HG03066 (cell line): ENCODE measurements at regions not wholly inside any gene's neighbourhood (a gene's known extent, or its start where the extent isn't known, plus 50 kb on each side); places are given as distances from the start of the nearest gene placed in this dataset.
"Not testable (repeated sequence)": the region's sequence is repeated elsewhere in the genome, so short reads cannot be mapped to it uniquely, and the experiment has no call there.

Experiments
- ATAC-seq: cut with Tn5 transposase; IDR thresholded peaks from one replicate; pipeline ENCODE4 v1.9.1; 2021; ENCODE audit warnings: low read depth; ENCODE audit not compliant: unreplicated experiment

GRCh38 chr9:78994974-78995373, 576.8 kb upstream of the TLE4 start:
- not testable (repeated sequence) for ATAC-seq

GRCh38 chr9:78997296-78997695, 574.5 kb upstream of the TLE4 start:
- ATAC-seq: no peak

GRCh38 chr9:79000230-79001002, 571.3 kb upstream of the TLE4 start:
- no peak for ATAC-seq

GRCh38 chr9:79001012-79001411, 570.8 kb upstream of the TLE4 start:
- no peak for ATAC-seq

GRCh38 chr9:79003514-79003913, 568.3 kb upstream of the TLE4 start:
- ATAC-seq: no peak

- ATAC-seq: no peak
Observed at GRCh38 chr9:79004032-79004431, 567.7 kb upstream of the TLE4 start.

GRCh38 chr9:79006546-79006945, 565.2 kb upstream of the TLE4 start:
- ATAC-seq: no peak

- ATAC-seq: peak; percentile 75
Observed at GRCh38 chr9:79007701-79008483, 563.9 kb upstream of the TLE4 start.

GRCh38 chr9:79008916-79009315, 562.8 kb upstream of the TLE4 start:
- ATAC-seq: no peak

- ATAC-seq: no peak
Observed at GRCh38 chr9:79011461-79011860, 560.3 kb upstream of the TLE4 start.

- no peak for ATAC-seq
Observed at GRCh38 chr9:79012561-79012960, 559.2 kb upstream of the TLE4 start.

GRCh38 chr9:79013715-79014610, 557.8 kb upstream of the TLE4 start:
- ATAC-seq: no peak

- ATAC-seq: no peak
Observed at GRCh38 chr9:79014929-79015699, 556.7 kb upstream of the TLE4 start.

GRCh38 chr9:79015951-79016350, 555.8 kb upstream of the TLE4 start:
- ATAC-seq: no peak

GRCh38 chr9:79020276-79020675, 551.5 kb upstream of the TLE4 start:
- ATAC-seq: no peak

- ATAC-seq: no peak
Observed at GRCh38 chr9:79021084-79021483, 550.7 kb upstream of the TLE4 start.

GRCh38 chr9:79023134-79023580, 548.6 kb upstream of the TLE4 start:
- ATAC-seq: no peak

GRCh38 chr9:79026316-79026715, 545.4 kb upstream of the TLE4 start:
- ATAC-seq: peak; percentile 52

- ATAC-seq: no peak
Observed at GRCh38 chr9:79028101-79028500, 543.7 kb upstream of the TLE4 start.

GRCh38 chr9:79034583-79034982, 537.2 kb upstream of the TLE4 start:
- ATAC-seq: no peak
